Loucy (cell line): ENCODE measurements at regions not wholly inside any gene's neighbourhood (a gene's known extent, or its start where the extent isn't known, plus 50 kb on each side); places are given as distances from the start of the nearest gene placed in this dataset.
A peak's percentile ranks its signal among the peaks of the same experiment; 100 is the strongest.

ENCODE experiments used
- H2AFZ ChIP-seq: fragments of 200-600 bp; sonication (generic); 2 replicates; pipeline ENCODE4 v1.6.0; 2016; ENCODE audit warnings: antibody characterized with exemption, mild to moderate bottlenecking, low read length, moderate library complexity
- H3F3A ChIP-seq: fragments of 200-600 bp; 2 replicates; pipeline ENCODE4 v1.6.0; 2016; ENCODE audit warnings: antibody characterized with exemption, low read depth, mild to moderate bottlenecking
- H3K27me3 ChIP-seq: fragments of 200-600 bp; sonication (generic); 2 replicates; pipeline ENCODE4 v1.6.1; 2014; ENCODE audit warnings: low read length, mild to moderate bottlenecking; ENCODE audit not compliant: insufficient read depth, poor library complexity, severe bottlenecking
- H3K36me3 ChIP-seq: fragments of 200-600 bp; sonication (generic); 2 replicates; pipeline ENCODE4 v1.6.1; 2016; ENCODE audit warnings: low read length; ENCODE audit not compliant: insufficient read depth
- H3K4me1 ChIP-seq: fragments of 200-600 bp; sonication (generic); 2 replicates; pipeline ENCODE4 v1.5.1; 2014; ENCODE audit warnings: low read length, mild to moderate bottlenecking; ENCODE audit not compliant: insufficient read depth, poor library complexity, severe bottlenecking
- H3K4me2 ChIP-seq: fragments of 200-600 bp; sonication (generic); 2 replicates; pipeline ENCODE4 v1.6.0; 2014; ENCODE audit warnings: antibody characterized with exemption, low read length, low read depth, mild to moderate bottlenecking; ENCODE audit not compliant: poor library complexity, severe bottlenecking
- H3K4me3 ChIP-seq: fragments of 200-600 bp; sonication (generic); 2 replicates; pipeline ENCODE4 v1.5.1; 2014; ENCODE audit warnings: low read length, mild to moderate bottlenecking, mixed read lengths; ENCODE audit not compliant: poor library complexity, severe bottlenecking
- H3K79me2 ChIP-seq: fragments of 200-600 bp; sonication (generic); 2 replicates; pipeline ENCODE4 v1.6.1; 2014; ENCODE audit warnings: low read length; ENCODE audit not compliant: insufficient read depth
- H3K9ac ChIP-seq: fragments of 200-600 bp; sonication (generic); 2 replicates; pipeline ENCODE4 v1.6.0; 2014; ENCODE audit warnings: mild to moderate bottlenecking, low read depth, low read length, moderate library complexity; ENCODE audit not compliant: poor library complexity, severe bottlenecking
- H3K9me2 ChIP-seq: fragments of 200-600 bp; sonication (generic); replicated peaks from 2 replicates; pipeline ENCODE4 v1.6.1; 2016; ENCODE audit warnings: low read depth, low read length, mixed read lengths
- H3K9me3 ChIP-seq: fragments of 200-600 bp; sonication (generic); 2 replicates; pipeline ENCODE4 v1.6.1; 2014; ENCODE audit warnings: mild to moderate bottlenecking, antibody characterized with exemption, low read length, low read depth; ENCODE audit not compliant: insufficient read depth
- H4K20me1 ChIP-seq: fragments of 200-600 bp; sonication (generic); 2 replicates; pipeline ENCODE4 v1.6.0; 2014; ENCODE audit warnings: antibody characterized with exemption, low read length, mild to moderate bottlenecking; ENCODE audit not compliant: insufficient read depth, poor library complexity, severe bottlenecking
- EZH2phosphoT487 ChIP-seq: fragments of 200-600 bp; IDR thresholded peaks from 2 replicates; pipeline ENCODE4 v1.6.1; 2018; ENCODE audit warnings: antibody characterized with exemption, mild to moderate bottlenecking, moderate library complexity, borderline replicate concordance
- TF ChIP-seq, protein P1 (sequence below): fragments of 200-600 bp; sonication (generic); conservative IDR thresholded peaks from 2 replicates; pipeline ENCODE4 v1.5.1; 2014; ENCODE audit warnings: mild to moderate bottlenecking, antibody characterized with exemption, low read length

DNA sequence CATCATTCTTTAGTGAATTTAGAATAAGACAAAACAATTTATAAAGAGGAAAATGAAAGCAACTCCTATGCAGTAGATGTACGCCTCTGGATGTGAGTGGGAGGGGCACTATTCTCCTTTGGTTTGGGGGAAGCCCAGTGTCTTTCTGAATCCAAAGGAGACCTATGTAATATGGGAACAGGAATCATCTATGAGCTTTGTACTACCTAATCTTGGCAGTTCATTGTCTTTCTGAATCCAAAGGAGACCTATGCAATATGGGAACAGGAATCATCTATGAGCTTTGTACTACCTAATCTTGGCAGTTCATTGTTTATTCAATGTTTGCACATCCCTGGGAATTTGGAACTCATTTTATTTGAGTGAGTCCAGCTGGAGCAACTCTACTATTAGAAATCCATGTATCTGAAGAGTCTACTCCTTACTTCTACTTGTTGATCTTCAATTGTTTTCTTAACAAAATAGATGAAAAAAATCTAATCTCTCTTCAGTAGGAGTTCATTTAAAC lies 401.1 kb upstream of the LRATD1 start:
- H3K4me3 ChIP-seq: no peak overlapping the region
- H3F3A ChIP-seq: no peaks in the 10 kb centered on the region
- TF ChIP-seq, protein P1, sequence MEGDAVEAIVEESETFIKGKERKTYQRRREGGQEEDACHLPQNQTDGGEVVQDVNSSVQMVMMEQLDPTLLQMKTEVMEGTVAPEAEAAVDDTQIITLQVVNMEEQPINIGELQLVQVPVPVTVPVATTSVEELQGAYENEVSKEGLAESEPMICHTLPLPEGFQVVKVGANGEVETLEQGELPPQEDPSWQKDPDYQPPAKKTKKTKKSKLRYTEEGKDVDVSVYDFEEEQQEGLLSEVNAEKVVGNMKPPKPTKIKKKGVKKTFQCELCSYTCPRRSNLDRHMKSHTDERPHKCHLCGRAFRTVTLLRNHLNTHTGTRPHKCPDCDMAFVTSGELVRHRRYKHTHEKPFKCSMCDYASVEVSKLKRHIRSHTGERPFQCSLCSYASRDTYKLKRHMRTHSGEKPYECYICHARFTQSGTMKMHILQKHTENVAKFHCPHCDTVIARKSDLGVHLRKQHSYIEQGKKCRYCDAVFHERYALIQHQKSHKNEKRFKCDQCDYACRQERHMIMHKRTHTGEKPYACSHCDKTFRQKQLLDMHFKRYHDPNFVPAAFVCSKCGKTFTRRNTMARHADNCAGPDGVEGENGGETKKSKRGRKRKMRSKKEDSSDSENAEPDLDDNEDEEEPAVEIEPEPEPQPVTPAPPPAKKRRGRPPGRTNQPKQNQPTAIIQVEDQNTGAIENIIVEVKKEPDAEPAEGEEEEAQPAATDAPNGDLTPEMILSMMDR: no peak
- no peak for TF ChIP-seq EZH2phosphoT487
- H3K4me2 ChIP-seq: no peak overlapping the region
- no peaks in the 10 kb centered on the region for H3K9me3 ChIP-seq
- no peak overlapping the region for H3K9ac ChIP-seq
- H2AFZ ChIP-seq: no peak overlapping the region
- peaks cover 4% of the 10 kb centered on the region for H3K4me1 ChIP-seq
- H4K20me1 ChIP-seq: no peaks in the 10 kb centered on the region
- no peaks in the 10 kb centered on the region for H3K27me3 ChIP-seq
- no peaks in the 10 kb centered on the region for H3K9me2 ChIP-seq
- no peaks in the 10 kb centered on the region for H3K79me2 ChIP-seq
- H3K36me3 ChIP-seq: no peaks in the 10 kb centered on the region

DNA sequence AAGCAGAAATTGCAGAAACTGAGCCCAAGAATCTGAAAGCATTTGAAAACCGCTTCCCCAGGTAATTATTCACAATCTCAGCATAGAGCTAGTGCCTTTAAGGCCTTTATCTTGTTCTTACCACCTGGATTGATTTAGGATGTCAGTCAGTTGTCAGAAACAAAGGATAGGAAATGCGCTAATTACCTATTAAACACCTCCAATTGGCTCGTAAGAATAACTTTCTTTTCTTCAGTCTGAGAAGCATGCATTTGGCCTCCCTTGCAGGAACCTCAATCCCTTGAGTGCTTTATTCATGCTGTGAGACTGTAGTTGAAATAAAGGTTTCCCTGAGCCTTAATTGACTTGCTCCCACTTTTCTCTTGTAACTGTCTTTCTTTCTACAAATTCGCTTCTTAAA lies 400.3 kb upstream of the LRATD1 start:
- H3K9me3 ChIP-seq: no peaks in the 10 kb centered on the region
- no peaks in the 10 kb centered on the region for H3K79me2 ChIP-seq
- H3K27me3 ChIP-seq: no peaks in the 10 kb centered on the region
- H3K36me3 ChIP-seq: no peaks in the 10 kb centered on the region
- H3K9ac ChIP-seq: no peak overlapping the region
- peaks cover 4% of the 10 kb centered on the region for H3K4me1 ChIP-seq
- no peaks in the 10 kb centered on the region for H4K20me1 ChIP-seq
- no peak overlapping the region for H3K4me2 ChIP-seq
- no peaks in the 10 kb centered on the region for H3K9me2 ChIP-seq
- H3K4me3 ChIP-seq: no peak overlapping the region
- H3F3A ChIP-seq: no peaks in the 10 kb centered on the region
- H2AFZ ChIP-seq: no peak overlapping the region
- no peak for TF ChIP-seq EZH2phosphoT487
- TF ChIP-seq, protein P1: no peak

GRCh38 chr2:14234911-14235310 lies 397.6 kb upstream of the LRATD1 start:
- no peaks in the 10 kb centered on the region for H3K36me3 ChIP-seq
- no peaks in the 10 kb centered on the region for H3K79me2 ChIP-seq
- H3K9me2 ChIP-seq: no peaks in the 10 kb centered on the region
- no peaks in the 10 kb centered on the region for H3F3A ChIP-seq
- no peaks in the 10 kb centered on the region for H3K9me3 ChIP-seq
- no peak overlapping the region for H3K4me3 ChIP-seq
- no peaks in the 10 kb centered on the region for H3K27me3 ChIP-seq
- no peak overlapping the region for H2AFZ ChIP-seq
- H3K9ac ChIP-seq: no peak overlapping the region
- TF ChIP-seq, protein P1: no peak
- peak; percentile 27; the same call in 1 of the 2 replicates for TF ChIP-seq EZH2phosphoT487
- no peaks in the 10 kb centered on the region for H4K20me1 ChIP-seq
- peaks cover 4% of the 10 kb centered on the region for H3K4me1 ChIP-seq
- peak overlapping the region; percentile 21 for H3K4me2 ChIP-seq
